ENCODE measurements at regions not wholly inside any gene's neighbourhood (a gene's known extent, or its start where the extent isn't known, plus 50 kb on each side); places are given as distances from the start of the nearest gene placed in this dataset.
"Not testable (repeated sequence)": the region's sequence is repeated elsewhere in the genome, so short reads cannot be mapped to it uniquely, and the experiment has no call there.

GRCh38 chr20:40275738-40276137 is 413.3 kb downstream of the MAFB start:
- Histone ChIP-seq H3K9me2 (ENCODE audit: insufficient read depth) (no peaks in the 10 kb centered on the region), H3K9ac (no peak overlapping the region), H3K4me2 (ENCODE audit: unreplicated experiment) (no peak overlapping the region), H3K4me1 (ENCODE audit: insufficient read depth) (peaks cover 25% of the 10 kb centered on the region), H3F3A (ENCODE audit: insufficient read depth) (peaks cover 27% of the 10 kb centered on the region), H3K79me2 (ENCODE audit: insufficient read depth) (no peaks in the 10 kb centered on the region), H3K27ac (no peak overlapping the region), H3K9me3 (ENCODE audit: low read depth) (no peaks in the 10 kb centered on the region), H2AFZ (no peak overlapping the region), H3K36me3 (ENCODE audit: low read depth) (no peaks in the 10 kb centered on the region), H3K4me3 (no peak overlapping the region), H3K27me3 (replicated peaks; ENCODE audit: insufficient read depth) (no peaks in the 10 kb centered on the region), H4K20me1 (ENCODE audit: insufficient read depth) (no peaks in the 10 kb centered on the region)
- no peak for TF ChIP-seq EZH2phosphoT487 (IDR thresholded peaks at IDR 0.05; ENCODE audit: insufficient read depth, low read depth)
- TF ChIP-seq EZH2 (IDR thresholded peaks at IDR 0.05; ENCODE audit: insufficient read depth, poor library complexity, severe bottlenecking), result no peak
- in situ Hi-C loops (cut with MboI), result no loop called here
- no peak for DNase-seq
- WGBS, 2 experiments (ENCODE audit: low coverage in 1 of 2, low lambda C conversion rate in 2 of 2, missing lambda C conversion rate in 2 of 2), result 39 to 41% methylated on average over 10 of the region's 10 CpGs

- H2AFZ ChIP-seq, result no peak overlapping the region
- no peaks in the 10 kb centered on the region for H3K27me3 ChIP-seq (replicated peaks; ENCODE audit: insufficient read depth)
- in situ Hi-C loops (cut with MboI), result no loop called here
- peaks cover 22% of the 10 kb centered on the region for H3F3A ChIP-seq (ENCODE audit: insufficient read depth)
- no peaks in the 10 kb centered on the region for H3K36me3 ChIP-seq (ENCODE audit: low read depth)
- H3K4me3 ChIP-seq, result no peak overlapping the region
- no peaks in the 10 kb centered on the region for H3K9me2 ChIP-seq (ENCODE audit: insufficient read depth)
- no peak overlapping the region for H3K9ac ChIP-seq
- WGBS, 2 experiments (ENCODE audit: low coverage in 1 of 2, low lambda C conversion rate in 2 of 2, missing lambda C conversion rate in 2 of 2), result 83% methylated on average over 3 of the region's 3 CpGs
- DNase-seq, result no peak
- H3K27ac ChIP-seq, result no peak overlapping the region
- no peaks in the 10 kb centered on the region for H4K20me1 ChIP-seq (ENCODE audit: insufficient read depth)
- no peak for TF ChIP-seq EZH2 (IDR thresholded peaks at IDR 0.05; ENCODE audit: insufficient read depth, poor library complexity, severe bottlenecking)
- TF ChIP-seq EZH2phosphoT487 (IDR thresholded peaks at IDR 0.05; ENCODE audit: insufficient read depth, low read depth), result no peak
- peaks cover 25% of the 10 kb centered on the region for H3K4me1 ChIP-seq (ENCODE audit: insufficient read depth)
- no peaks in the 10 kb centered on the region for H3K9me3 ChIP-seq (ENCODE audit: low read depth)
- no peak overlapping the region for H3K4me2 ChIP-seq (ENCODE audit: unreplicated experiment)
- H3K79me2 ChIP-seq (ENCODE audit: insufficient read depth), result no peaks in the 10 kb centered on the region
Observed at GRCh38 chr20:40274912-40275533, 414.0 kb downstream of the MAFB start.

- not testable (repeated sequence) for H3K4me3 ChIP-seq; H3K4me2 ChIP-seq (ENCODE audit: unreplicated experiment); H3K9me2 ChIP-seq (ENCODE audit: insufficient read depth); H3K4me1 ChIP-seq (ENCODE audit: insufficient read depth); DNase-seq; H3K36me3 ChIP-seq (ENCODE audit: low read depth); H3K27ac ChIP-seq; H3K9ac ChIP-seq; H3K9me3 ChIP-seq (ENCODE audit: low read depth); H3K79me2 ChIP-seq (ENCODE audit: insufficient read depth); H3K27me3 ChIP-seq (replicated peaks; ENCODE audit: insufficient read depth); H2AFZ ChIP-seq; H4K20me1 ChIP-seq (ENCODE audit: insufficient read depth); H3F3A ChIP-seq (ENCODE audit: insufficient read depth)
- whole genome bisulfite sequencing, 2 experiments (ENCODE audit: low coverage in 1 of 2, low lambda C conversion rate in 2 of 2, missing lambda C conversion rate in 2 of 2), result 80 to 90% methylated on average over 9 to 11 of the region's 11 CpGs
- in situ Hi-C loops (cut with MboI), result loop anchor here (10.0 kb wide), 1 partner anchor 426 kb away; no protein-coding TSS in a partner anchor
Observed at GRCh38 chr20:40269274-40269673, 419.8 kb downstream of the MAFB start.

DNA sequence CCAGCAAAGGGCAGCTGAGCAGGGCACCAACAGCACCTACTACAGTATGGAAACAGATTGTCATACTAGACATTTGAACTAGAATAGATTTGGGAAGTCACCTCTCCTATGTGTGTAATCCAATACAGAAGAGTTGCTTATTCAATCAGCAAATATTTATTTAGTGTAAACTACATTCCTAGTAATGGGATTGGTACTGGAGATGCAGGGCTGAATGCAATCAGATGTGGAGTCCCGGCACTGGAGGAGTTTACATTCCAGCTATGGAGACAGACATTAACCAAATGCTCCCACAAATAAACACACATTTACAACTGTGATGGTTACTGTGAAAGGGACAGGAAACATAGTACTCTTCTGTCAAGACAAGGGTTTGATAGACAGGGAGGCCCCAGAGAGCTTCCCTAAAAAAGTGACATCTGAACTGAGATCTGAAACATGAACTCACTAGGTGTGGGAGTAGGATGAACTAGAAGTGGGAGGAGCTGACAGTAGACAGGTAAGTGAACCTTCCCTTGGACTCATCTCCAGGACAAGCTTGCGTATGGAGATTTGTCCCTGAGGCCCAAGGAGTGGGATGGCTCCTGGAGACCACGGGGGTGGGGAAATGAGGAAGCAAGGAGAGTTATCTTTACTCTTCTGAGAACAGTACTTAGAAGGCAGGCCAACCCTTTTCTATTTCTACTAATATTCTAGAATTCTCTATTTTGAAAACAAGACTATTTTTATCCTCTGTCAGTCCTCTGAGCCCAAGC is 420.5 kb downstream of the MAFB start:
- Histone ChIP-seq H3K4me2 (ENCODE audit: unreplicated experiment) (no peak overlapping the region), H3K9me3 (ENCODE audit: low read depth) (no peaks in the 10 kb centered on the region), H3K79me2 (ENCODE audit: insufficient read depth) (no peaks in the 10 kb centered on the region), H3K9ac (no peak overlapping the region), H4K20me1 (ENCODE audit: insufficient read depth) (no peaks in the 10 kb centered on the region), H3K9me2 (ENCODE audit: insufficient read depth) (no peaks in the 10 kb centered on the region), H2AFZ (no peak overlapping the region), H3K4me1 (ENCODE audit: insufficient read depth) (no peaks in the 10 kb centered on the region), H3K36me3 (ENCODE audit: low read depth) (no peaks in the 10 kb centered on the region), H3K27ac (no peak overlapping the region), H3F3A (ENCODE audit: insufficient read depth) (no peaks in the 10 kb centered on the region), H3K27me3 (replicated peaks; ENCODE audit: insufficient read depth) (no peaks in the 10 kb centered on the region), H3K4me3 (no peak overlapping the region)
- 86 to 97% methylated on average over 3 of the region's 3 CpGs for WGBS, 2 experiments (ENCODE audit: low coverage in 1 of 2, low lambda C conversion rate in 2 of 2, missing lambda C conversion rate in 2 of 2)
- in situ Hi-C loops (cut with MboI), result loop anchor here (10.0 kb wide), 1 partner anchor 426 kb away; no protein-coding TSS in a partner anchor
- DNase-seq, result no peak
- no peak for TF ChIP-seq EZH2 (IDR thresholded peaks at IDR 0.05; ENCODE audit: insufficient read depth, poor library complexity, severe bottlenecking)
